ENCODE measurements at regions not wholly inside any gene's neighbourhood (a gene's known extent, or its start where the extent isn't known, plus 50 kb on each side); places are given as distances from the start of the nearest gene placed in this dataset.

GRCh38 chr6:61044011-61044410 is 1242.0 kb downstream of the KHDRBS2 start:
- ATAC-seq (no peak), DNase-seq (no peak)
- Mint-ChIP-seq H3K36me3 (ENCODE audit: low read depth) (no peaks in the 10 kb centered on the region), H3K27me3 (no peaks in the 10 kb centered on the region), H3K9me3 (peaks cover 8% of the 10 kb centered on the region), H3K4me3 (no peak overlapping the region), H3K27ac (no peak overlapping the region), H3K4me1 (no peaks in the 10 kb centered on the region)

Measured in activated naive CD8-positive, alpha-beta T cell treated with anti-CD3 and anti-CD28 coated beads, Interleukin-2, amount 50 U/mL, for 24 hours (primary cell).